NCI-H1930 (cell line): ENCODE measurements at regions not wholly inside any gene's neighbourhood (a gene's known extent, or its start where the extent isn't known, plus 50 kb on each side); places are given as distances from the start of the nearest gene placed in this dataset.
A peak's percentile ranks its signal among the peaks of the same experiment; 100 is the strongest.

Source experiments
- DNase-seq, 2 experiments: peaks; one replicate each; lab custom pipeline; 2025; lab: John Stamatoyannopoulos, UW

DNA sequence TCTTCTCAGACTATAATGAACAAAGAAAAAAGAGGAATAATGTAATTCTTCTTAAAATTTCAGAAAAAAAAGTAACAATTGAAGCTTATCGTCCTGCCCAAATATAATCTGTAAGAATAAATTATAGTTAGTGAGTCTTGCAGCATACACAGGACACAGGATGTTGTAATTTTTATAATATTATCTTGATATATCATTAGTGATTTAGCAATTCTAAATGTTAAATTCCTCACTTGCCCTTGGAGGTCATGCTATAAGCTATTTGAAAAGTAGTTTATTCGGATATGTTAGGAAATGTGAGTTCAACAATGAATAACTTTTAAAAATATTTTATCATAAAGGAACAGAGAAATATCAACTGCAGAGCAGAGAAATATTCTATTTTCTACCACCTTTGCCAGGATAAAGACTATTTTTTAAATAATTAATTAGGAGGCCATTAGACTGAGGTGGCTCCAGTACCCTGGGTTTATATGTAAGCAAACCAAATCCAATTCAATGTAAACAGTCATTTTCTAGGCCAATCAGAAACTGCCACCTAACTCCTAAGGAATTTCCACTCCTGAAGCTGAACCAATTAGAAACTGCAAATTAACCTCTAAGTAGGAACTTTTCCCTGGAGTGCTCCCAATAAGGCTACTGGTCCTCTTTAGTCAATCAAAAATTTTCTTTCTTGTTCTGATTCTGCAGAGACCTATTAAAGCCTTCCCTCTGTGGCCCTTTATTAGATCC lies 1109.3 kb downstream of the ROBO2 start:
- DNase-seq = no peak

DNA sequence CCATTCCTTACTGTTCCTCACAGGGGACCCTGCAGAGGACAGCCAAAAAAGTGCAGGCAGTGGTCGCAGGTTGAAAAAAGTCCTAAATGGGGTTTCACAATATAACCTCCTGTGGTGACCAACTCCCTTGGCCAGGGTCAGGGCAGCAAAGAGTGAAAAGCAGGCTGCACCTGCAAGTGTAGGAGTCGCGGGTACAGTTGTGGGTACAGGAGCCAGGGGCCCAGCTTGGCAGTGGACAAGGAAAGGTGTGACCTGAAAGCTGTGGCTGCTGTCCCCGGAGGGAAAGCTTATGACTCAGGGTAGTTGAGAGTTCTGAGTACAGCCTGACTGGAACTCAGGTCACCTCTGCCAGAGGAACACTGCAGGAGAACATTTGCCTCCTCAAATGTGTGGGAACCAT lies 1114.1 kb downstream of the ROBO2 start:
- DNase-seq = no peak

DNA sequence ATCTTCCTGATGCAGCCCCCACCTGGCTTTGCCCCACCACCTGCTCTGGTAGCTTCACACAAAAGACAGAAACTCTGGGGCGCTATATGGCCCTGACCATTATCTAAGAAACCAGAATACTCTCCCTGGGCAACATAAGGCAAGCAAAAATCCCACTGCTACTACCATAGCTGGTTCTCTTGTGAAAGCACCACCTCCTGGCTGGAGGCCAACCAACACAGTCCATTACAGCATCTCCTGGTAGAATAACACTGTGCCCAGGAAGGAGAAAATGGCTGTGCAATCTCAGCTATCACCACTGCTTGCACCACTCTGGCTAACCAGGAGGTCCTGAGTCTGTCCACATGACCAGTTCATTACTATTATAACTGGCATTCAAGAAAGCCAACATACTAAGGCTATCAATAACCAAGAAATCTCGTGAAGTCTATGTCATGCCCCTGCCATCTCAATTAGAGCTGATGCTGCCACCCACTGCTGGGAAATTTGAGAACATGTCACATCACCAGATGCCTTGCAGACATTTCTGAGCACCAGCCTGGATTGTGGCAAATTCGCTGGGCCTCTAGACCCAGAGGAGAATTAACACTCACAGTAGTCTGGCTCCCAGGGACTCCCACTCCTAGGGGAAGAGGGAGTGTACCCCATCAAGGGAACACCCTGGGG lies 1114.8 kb downstream of the ROBO2 start:
- no peak for DNase-seq

DNA sequence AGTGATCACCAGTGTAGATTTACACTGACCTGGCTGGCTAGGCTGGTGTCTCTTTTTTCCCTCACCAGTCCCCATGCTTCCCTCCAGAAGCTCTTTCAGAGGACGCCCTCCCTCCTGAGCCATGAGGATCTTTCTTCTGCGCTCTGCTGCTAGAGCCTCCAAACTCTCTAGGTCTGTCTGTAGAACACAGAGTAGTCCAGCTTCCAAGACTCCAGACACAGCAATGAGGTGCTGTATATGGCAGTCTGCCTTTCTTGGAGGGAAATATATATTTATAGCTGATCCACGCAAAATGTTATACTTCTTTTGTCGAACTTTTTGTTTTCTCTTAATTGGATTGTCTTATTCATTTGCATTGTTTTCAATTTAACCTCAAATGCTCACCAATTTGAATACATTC lies 1121.8 kb downstream of the ROBO2 start:
- DNase-seq = no peak

DNA sequence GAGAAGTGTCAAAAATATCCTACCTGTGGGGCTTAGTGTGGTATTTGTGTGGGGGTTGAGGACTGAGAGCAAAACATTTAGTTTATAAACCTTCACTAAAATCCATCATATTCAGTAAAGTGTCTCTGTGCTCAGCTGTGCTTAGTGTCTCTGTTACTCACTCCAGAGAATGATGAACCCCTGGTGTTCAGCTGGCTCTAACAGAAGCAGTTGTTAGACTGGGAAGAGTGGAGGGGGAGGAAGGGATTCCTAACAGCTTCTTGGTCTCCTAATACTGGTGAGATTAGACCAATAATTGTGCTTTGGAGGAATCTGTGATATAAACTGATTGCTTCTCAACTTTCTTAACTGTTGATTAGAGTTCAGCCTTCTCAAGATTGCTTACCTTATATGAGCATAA lies 1123.5 kb downstream of the ROBO2 start:
- DNase-seq = no peak

DNA sequence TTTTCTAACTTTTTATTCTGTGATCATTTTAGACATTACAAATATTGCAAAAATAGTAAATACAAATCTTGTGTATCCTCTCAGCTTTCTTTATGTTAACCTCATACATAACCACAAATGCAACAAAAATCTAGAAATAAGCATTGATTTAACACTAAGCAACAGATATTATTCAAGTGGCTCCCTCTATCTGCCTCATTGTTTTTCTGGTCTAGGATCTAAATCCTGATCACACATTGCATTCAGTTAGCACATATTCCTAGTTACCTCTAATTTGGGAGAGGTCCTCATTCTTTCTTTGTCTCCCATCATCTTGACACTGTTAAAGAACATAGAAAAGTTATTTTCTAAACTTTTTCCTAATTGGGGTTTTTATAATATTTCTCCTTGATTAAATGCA lies 1126.0 kb downstream of the ROBO2 start:
- DNase-seq = no peak

DNA sequence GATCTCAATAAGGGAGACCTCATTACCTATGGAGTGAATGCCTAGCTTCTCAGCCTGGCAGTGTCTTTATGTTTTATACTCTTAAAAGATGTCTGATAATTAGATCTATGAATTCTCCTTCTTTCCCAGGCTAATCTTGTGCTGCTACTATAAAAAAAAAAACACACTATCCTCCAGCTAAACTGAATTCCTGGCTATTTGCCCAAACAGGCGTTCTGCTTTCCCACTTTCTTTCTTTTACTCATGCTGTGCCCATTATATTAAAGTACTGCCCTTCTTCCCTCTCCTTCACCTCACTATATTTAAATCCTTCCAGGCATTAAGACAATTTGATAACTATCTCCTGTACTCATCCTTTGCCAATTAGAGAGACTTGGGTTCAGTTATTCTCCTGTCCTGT lies 1134.9 kb downstream of the ROBO2 start:
- no peak for DNase-seq

DNA sequence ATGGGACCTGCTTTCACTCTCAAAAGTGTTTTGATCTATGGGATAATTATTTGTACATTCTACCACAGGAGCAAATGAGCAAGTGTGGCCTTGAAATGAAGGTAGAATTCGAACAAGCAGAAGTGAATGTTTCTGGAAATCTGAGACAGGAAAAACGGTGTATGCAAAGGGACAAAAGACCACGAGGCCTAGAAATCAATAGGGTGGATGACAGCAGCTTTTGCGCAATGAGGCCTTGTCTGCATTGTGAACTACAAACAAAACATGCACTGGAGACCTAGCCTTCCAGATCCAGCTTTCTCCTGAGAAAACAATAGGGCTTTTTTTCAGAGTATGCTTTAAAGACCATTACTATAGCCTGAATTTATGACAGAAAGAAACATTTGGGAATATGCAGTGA lies 1137.0 kb downstream of the ROBO2 start:
- DNase-seq = no peak

DNA sequence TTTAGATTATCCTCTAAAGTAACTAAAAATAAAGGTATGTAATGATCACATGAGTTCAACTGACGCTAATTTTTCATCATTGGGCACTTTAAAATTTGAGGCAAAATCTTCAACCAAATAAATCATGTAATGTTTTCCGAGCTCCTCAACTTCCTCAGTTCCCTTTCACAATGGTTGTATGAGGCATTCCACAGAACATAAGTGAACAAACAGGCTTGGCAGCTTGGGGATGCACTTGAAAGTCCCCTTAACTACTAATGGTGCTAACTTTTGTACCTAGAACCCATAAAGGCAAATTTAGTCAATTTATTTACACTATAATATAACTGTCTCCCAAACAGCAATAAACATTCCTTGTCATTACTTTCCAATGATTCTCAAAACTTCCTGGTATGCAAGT lies 1137.9 kb downstream of the ROBO2 start:
- no peak for DNase-seq

DNA sequence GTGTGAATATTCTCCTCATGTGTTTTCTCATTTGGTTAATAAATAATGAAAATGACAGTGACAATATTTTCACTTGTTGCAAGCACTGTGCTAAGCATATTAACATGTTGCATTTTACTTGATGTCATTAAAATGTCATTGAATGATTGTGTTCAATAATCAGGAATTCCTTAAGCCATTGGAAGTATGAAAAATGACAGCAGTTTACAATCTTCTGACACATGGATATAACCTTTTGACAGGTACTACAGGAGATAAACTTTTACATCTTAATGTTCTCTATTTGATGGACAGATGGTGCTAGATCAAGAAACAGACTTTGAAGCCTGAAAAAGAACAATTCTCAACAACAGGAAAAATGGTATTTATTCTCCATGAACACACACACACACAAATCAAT lies 1138.3 kb downstream of the ROBO2 start:
- DNase-seq = no peak

DNA sequence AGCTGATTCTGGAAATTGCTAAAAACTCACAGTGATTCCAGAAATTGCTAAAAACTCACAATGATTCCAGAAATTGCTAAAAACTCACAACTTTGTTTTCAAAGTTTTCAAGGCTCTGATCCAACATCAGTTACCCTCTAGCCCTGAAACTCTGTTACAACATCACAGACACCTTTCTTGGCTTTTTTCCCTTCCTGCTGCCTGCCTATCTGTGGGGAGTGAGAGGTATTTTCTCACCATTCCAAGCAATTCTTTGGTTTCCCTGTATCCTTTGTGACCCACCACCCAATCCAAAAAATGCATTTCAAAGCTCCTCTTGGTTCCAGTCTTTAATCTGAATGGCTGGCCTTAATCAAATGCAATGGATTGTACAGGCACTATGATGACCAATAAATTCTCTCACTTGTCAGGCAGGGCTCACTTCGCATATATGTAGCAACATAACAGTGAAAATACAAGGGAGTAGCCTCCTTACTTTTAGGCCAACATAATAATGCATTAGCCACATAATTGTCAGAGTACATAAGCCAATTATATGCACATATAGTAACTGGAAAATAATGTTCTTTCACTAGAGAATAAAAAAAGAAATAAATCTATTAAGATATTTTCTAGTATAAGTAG lies 1139.0 kb downstream of the ROBO2 start:
- no peak for DNase-seq

DNA sequence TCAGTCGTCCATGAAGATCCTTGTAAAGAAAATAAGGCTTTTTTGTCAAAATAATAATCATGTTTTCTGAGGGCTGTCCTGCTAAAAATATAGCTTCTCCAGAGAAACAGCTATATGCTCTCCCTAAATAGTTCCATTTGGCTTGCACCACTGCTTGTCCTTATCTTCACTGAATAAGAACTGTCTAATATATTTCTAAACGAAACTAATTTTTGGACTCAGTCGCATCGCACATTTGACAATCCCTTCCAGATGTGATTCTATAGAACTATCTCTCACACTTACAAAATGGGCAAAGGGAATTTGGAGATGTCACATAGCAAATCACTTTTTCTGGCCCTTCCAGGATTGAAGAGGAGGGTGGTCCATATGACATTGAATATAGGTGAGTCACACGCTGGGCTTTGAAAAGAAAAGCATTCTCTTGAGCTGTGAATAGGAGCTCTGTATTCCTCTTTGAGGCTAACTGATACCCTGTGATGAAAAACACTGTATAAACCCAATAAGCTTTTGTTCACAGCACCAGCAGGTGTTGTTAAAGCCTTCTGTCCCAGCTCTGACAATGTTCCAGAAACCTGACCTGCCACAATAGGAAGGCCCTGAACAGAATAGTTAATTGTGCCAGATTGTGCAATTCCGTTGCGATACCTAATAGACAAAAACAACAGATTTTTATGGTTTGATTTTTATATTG lies 1144.2 kb downstream of the ROBO2 start:
- peak; percentile 54 to 80 for DNase-seq

DNA sequence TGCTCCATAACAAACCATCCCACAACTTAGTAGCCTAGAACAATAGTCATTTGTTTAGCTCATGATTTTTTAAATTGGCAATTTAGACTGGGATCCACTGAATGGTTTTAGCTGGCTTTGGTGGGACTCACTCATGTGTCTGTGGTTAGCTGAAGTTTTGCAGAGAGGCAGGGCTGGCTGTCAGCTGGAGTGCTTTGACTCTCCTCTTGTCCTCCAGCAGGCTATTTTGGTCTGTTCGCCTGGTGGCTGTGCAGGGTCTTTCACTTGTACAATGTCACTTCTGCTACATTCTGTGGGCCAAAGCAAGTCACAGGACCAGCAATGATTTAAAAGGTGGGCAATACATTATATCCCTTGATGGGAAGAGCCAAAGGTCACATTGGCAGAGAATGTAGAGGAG lies 1146.5 kb downstream of the ROBO2 start:
- no peak for DNase-seq

DNA sequence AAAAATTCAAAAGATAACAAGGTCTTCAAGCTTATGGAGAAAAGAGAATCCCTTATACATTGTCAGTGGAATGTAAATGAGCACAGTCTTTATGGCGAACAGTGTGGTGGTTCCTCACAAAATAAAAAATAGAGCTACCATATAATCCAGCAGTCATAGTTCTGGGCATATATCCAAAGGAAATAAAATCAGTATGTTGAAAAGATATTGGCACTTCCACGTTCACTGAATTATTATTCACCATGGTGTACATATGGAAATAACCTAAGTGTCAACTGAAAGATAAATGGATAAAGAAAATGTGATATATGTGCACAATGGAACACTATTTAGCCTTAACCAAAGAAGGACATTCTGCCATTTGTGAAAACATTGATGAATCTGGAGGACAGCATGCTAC lies 1161.2 kb downstream of the ROBO2 start:
- no peak for DNase-seq

DNA sequence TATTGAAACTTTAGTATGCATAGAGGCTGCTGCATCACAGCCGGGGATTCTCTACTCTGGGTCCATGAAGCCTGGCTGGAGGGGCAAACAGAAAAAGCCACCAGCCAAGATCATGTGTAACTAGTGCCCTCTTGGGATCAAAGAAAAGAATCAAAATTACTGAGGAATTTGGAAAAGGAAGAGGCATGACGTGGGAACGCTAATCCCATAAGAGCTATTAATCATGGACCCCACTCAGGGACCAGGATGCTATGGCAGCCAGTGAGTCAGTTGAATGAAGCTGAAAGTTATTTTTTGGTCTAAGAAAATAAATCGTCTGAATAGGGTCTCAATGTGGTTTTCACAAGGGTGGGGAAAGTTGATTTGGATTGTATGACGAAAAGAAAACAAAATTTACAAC lies 1165.1 kb downstream of the ROBO2 start:
- no peak for DNase-seq

DNA sequence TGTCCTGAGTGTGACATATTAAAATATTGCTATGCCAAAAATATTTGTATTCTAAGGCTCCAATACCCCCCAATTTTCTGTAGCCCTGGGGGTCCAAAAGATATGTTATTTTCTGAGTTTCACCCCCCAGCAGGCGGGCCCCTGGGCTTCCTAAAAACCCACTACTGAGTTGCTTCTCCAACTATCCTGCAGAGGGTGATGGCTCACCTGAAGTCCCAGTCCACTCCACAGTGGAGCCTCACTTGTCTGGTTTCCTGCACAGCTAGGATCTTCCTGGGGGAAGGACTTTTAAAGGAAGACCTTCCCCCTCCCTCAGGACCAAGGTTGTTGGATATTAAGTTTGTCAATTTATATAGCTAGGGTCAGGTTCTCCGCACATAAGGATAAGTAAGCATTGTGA lies 1181.4 kb downstream of the ROBO2 start:
- no peak for DNase-seq

DNA sequence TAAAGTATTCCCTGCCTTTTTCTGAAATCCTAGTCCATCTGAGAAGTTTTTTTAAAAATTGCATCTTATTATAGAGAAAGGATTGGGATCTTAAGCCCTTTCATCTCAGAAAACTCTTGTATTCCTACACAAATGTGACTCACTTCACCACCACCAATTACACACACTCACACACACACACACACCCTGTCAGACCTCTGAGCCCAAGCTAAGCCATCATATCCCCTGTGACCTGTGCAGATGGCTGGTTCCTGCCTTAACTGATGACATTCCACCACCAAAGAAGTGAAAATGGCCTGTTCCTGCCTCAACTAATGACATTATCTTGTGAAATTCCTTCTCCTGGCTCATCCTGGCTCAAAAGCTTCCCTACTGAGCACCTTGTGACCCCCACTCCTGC lies 1181.9 kb downstream of the ROBO2 start:
- DNase-seq = no peak

DNA sequence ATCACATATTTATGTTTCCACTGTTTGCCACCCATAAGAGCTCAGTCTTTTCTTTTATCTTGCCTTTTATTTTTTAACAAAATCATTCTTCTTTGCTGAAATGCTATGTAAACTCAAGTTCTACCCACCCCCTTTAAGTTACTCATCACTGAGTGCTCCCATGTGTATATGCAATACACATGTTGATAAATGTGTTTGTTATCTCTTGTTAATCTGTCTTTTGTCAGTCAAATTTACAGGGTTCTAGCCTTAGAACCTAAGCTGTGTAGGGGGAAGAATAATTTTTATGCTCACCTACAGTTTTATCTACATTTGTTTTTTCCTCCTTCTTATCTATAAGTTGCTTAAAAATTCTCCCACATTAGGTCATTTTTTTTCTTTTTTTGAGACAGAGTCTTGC lies 1195.9 kb downstream of the ROBO2 start:
- no peak for DNase-seq

DNA sequence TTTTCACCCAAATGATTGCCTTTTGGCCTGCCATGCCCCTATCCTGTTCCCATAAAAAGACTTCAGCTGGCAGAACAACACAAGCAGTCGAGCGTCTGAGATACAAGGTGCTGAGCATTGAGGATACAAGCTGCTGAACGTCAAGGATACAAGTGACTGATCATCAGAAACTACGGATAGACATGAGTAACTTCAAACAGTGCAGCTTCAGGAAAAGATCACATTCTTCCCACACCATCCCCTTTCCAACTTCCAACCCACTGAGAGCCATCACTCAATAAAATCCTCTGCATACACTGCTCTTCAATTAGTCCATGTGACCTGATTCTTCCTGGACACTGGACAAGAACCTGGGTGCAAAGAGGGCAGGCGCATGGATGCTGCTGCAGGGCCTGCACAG lies 1198.9 kb downstream of the ROBO2 start:
- no peak for DNase-seq

DNA sequence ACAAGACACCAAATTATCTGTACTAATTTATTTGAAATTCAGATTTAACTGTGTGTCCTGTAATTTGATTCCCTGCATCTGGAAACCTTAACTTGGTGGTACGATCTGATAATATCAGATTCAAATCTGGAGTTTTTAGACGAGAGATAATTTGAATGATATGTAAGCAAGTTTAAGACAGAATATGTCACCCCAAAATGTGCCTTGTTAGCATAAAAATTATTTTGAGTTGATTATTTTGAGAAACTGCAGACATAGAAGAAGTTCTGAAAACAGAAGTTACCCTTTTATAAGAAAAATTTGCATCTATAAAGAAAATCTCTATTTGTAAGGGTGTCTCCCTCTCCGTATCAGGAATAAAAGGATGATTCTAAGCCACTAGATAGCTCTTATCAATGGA lies 1202.8 kb downstream of the ROBO2 start:
- no peak for DNase-seq

DNA sequence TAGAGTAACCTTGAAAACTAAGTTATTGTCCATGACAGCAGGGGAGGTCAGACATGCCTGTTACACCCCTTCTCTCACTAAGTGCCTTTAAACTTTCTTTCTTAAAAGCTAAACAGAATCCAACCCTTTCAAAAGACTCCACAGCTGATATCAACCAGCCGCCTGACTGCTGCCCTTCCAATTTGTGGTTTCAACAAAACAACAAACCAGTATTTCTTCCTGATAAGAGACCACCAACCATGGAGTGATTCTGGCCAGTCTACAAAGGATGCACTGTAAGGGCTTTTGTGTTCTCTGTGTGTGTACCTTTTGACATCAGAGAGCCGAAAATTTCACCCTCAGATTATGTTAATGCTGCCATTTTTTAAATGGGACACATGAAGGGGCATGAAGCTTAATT lies 1204.2 kb downstream of the ROBO2 start:
- no peak for DNase-seq

DNA sequence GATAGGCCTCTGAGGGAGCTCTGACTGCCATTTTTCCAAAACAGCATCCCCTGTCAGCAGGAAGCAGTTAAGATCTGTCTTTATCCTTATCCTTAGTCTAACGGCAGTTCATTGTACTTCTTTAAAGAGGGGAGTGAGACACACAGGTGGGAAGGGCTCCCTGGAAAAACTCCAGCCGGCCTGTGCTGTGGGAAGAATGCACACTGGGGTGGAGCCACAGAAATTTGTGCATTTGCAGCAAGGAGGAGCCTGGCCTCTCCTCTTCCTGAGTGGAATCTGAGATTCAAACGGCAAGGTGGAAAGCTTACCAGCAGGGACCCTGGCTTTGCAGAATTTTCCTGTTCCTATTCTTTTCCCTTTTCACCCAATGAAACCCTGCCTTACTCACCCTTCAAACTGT lies 1209.4 kb downstream of the ROBO2 start:
- no peak for DNase-seq

DNA sequence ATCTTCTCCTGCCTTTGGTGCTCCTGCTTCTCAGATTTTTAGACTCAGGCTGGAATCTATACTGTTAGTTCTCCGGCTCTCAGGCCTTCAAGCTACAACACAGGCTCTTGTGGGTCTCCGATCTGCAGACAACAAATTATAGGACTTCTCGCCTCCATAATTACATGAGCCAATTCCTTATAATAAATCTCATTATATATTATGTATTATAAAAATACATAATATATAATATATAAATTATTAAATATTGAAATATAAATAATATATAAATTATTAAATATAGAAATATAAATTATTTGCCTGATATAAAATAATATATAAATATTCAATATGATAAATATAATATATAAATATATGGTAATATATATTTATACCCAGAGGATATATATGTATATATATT lies 1214.0 kb downstream of the ROBO2 start:
- no peak for DNase-seq
